T-helper 1 cell treated with Interleukin-12 subunit alpha and Interleukin-12 subunit beta and Interleukin-4 antibody, amounts not matched to agents 30 μg/mL and 1 μg/mL, for 36 hours (primary cell): ENCODE measurements at regions not wholly inside any gene's neighbourhood (a gene's known extent, or its start where the extent isn't known, plus 50 kb on each side); places are given as distances from the start of the nearest gene placed in this dataset.
"Not testable (repeated sequence)": the region's sequence is repeated elsewhere in the genome, so short reads cannot be mapped to it uniquely, and the experiment has no call there.

ENCODE experiments used
- H3K27ac Mint-ChIP-seq: one replicate; pipeline ENCODE4 v1.8.0; 2021; ENCODE audit warnings: mild to moderate bottlenecking, mixed read lengths
- H3K27me3 Mint-ChIP-seq: one replicate; pipeline ENCODE4 v1.8.0; 2021; ENCODE audit warnings: low read depth, mixed read lengths
- H3K36me3 Mint-ChIP-seq: one replicate; pipeline ENCODE4 v1.8.0; 2021; ENCODE audit warnings: low read depth, mixed read lengths
- H3K4me1 Mint-ChIP-seq: one replicate; pipeline ENCODE4 v1.8.0; 2021; ENCODE audit warnings: low read depth, mixed read lengths
- H3K4me3 Mint-ChIP-seq: one replicate; pipeline ENCODE4 v1.8.0; 2021; ENCODE audit warnings: mild to moderate bottlenecking, moderate library complexity, mixed read lengths
- H3K9me3 Mint-ChIP-seq: one replicate; pipeline ENCODE4 v1.8.0; 2021; ENCODE audit warnings: mixed read lengths

DNA sequence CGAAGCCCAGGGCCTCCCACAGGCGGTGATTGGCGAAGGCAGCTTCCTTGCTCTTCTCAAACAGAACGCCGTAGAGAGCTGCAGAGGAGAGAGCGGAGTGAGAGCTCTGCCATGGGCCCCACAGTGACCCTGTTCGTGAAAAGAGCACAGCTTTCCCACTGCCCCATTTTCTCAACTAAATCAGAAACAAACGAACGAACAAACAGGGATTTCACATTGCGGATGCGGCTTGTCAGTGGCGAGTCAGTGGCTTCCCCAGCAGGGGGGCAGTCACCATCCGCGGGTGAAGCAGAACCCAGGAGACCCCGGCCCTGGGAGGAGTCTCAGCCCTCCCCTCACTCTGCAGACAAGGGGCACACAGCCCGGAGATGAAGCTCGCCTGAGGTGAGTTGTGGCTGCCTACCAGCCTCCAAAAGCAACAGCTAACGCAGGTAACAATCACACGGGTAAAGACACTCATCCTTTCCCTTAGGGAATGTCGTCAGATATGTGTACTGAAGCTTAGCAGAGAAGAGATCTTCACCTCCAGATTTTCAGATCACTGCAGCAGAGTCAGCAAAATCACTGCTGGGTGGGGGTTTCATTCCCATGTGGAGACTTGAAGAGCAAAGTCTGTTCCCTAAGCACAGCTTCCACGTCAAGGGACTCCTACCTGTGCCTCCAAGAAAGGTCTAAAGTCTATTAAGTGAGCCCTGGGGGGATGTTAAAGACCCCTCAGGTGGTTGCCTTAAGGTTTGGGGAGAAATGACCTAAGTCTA lies 51.2 kb upstream of the GPR31 start:
- Mint-ChIP-seq H3K4me1 (peaks cover 2% of the 10 kb centered on the region), H3K27me3 (peaks cover 13% of the 10 kb centered on the region), H3K27ac (no peak overlapping the region), H3K9me3 (no peaks in the 10 kb centered on the region), H3K36me3 (no peaks in the 10 kb centered on the region), H3K4me3 (no peak overlapping the region)

DNA sequence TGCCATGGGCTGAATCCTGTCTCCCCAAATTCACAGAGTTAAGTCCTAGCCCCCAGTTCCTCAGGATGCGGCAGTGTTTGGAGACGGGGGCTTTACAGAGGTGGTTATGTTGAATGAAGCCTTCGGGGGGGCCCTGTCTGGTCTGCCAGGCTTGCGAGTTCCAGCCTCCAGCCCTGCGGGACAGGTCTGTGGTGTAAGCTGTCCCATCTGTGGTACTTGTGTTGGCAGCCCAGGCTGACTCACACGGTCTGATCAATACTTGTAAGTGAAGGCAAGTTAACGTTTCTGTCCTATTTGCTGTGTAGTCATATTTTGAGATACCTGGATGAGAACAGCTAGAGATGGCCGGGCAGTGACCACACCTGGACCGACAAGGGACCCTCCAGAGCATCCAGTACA lies 51.8 kb upstream of the GPR31 start:
- Mint-ChIP-seq H3K4me1 (peaks cover 2% of the 10 kb centered on the region), H3K27ac (no peak overlapping the region), H3K4me3 (no peak overlapping the region)

DNA sequence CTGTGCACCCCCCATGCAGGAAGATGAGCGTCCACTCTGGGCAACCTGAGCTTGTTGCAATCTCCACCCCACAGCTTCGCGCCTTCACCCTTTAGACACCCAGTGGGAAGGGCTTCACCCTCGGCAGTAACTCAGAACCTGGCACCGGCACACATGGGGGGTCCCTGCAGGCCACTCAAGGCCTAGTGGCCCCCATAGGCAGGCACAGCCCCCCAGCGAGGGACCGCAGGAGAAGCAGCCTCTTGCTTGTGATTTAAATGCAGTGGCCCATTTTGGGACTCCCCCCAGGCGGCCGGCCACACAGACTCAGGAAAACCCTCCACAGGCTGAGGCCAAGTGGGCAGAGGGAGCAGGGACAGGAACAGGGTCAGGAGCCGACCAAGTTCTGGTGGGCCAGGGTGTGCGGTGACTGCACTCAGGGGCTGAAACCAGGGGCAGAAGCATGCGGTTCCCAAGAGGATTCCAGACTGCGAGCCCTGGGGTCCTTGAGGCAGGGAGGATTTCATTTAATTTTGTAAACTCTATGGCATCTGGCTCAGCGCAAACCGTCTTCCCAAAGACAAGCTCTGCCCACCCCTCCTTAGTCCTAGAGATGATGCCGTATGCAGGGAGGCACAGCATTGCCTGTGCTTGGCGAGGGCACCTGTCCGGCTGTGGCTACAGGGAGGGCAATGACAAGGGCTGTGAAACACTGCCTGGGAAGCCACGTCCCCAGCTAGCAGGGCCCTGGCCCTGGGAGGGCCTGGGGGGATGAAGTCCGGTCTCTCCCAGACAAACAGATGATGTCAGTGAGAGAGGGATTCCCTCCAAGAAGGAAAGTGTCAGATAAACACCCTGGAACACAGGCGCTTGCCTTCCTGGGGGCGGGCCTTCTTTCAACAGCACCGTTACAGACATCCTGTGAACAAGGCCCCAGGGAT lies 52.9 kb upstream of the GPR31 start:
- Mint-ChIP-seq H3K27ac (no peak overlapping the region), H3K27me3 (peaks cover 8% of the 10 kb centered on the region), H3K4me3 (no peak overlapping the region), H3K36me3 (no peaks in the 10 kb centered on the region), H3K9me3 (no peaks in the 10 kb centered on the region), H3K4me1 (peaks cover 2% of the 10 kb centered on the region)

More for the DNA sequence above, 51.8 kb upstream of the GPR31 start:
- H3K9me3 Mint-ChIP-seq, result no peaks in the 10 kb centered on the region
- peaks cover 13% of the 10 kb centered on the region for H3K27me3 Mint-ChIP-seq
- H3K36me3 Mint-ChIP-seq, result no peaks in the 10 kb centered on the region

DNA sequence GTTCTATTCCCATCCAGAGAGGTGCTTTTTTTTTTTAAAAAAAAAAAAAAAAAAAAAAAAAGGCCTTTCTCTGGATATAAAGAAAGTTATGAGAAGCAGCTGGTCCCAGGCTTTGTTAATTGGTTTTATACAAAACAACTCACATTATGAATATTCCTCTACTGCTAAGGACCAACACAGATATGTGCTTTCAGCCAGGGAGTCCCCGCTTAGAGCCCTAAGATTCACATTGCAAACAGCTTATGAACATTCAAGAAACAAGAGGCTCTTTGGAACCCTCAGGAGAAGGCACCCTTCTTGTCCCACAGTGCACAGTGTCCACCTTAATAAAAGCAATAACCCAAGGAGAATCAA lies 53.5 kb upstream of the GPR31 start:
- peaks cover 6% of the 10 kb centered on the region for H3K27me3 Mint-ChIP-seq
- H3K36me3 Mint-ChIP-seq, result no peaks in the 10 kb centered on the region
- peaks cover 2% of the 10 kb centered on the region for H3K4me1 Mint-ChIP-seq
- no peak overlapping the region for H3K27ac Mint-ChIP-seq
- no peaks in the 10 kb centered on the region for H3K9me3 Mint-ChIP-seq
- no peak overlapping the region for H3K4me3 Mint-ChIP-seq

DNA sequence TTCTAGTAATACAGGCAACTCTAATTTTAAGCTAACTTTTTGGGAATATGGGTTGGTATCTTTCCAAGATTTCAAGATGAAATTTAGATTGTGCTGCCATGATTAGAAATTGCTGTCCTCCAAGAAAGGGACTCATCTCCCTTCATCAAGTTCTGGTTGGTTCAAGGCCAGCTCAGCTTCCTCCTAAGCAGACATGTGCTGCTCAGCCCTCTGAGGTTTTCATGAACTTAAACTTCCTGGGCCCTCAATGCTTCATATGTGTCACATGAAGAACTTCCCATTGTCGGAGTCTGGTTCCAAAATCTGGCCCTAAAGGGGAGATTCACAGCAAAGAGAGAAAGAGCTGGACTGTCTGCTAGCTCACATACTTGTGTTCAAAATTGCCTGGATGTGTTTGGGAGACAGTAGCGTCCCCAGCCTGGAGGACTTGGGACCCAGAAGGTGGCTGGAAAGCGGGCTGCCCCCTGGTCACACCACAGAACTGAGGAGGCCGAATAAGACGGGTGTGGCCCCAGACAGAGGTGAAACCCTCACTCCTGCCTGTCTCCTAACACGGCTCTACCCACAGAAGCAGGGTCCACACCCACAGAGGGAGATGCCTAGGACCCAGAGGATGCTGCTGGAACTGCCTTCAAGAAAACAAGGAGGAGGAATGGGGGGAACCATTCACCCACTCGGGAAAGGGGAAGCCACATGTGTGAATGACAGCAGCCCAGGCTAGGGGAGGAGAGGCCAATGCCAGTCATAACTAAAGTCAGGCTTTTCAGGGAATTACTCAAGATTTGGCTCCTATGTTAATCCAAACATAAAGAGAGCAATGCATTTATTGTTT lies 54.3 kb upstream of the GPR31 start:
- no peak overlapping the region for H3K27ac Mint-ChIP-seq
- H3K9me3 Mint-ChIP-seq, result no peaks in the 10 kb centered on the region
- no peaks in the 10 kb centered on the region for H3K27me3 Mint-ChIP-seq
- H3K36me3 Mint-ChIP-seq, result no peaks in the 10 kb centered on the region
- no peak overlapping the region for H3K4me3 Mint-ChIP-seq
- peaks cover 2% of the 10 kb centered on the region for H3K4me1 Mint-ChIP-seq

DNA sequence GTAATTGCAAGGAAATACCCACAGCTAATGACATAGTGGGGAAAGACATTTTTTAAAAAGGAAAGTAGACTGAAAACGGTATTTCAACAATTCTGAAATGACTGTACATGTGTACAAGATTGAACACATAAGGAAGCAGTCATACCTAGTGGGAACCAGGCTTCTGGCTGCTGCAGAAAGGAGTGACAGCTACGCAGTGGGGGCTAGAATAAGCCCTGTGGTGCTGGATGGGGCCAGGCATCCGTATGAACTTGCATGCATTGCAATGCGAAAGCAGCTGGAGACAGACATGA lies 54.9 kb upstream of the GPR31 start:
- Mint-ChIP-seq H3K4me3 (no peak overlapping the region), H3K27me3 (no peaks in the 10 kb centered on the region), H3K9me3 (no peaks in the 10 kb centered on the region), H3K4me1 (peaks cover 2% of the 10 kb centered on the region), H3K36me3 (no peaks in the 10 kb centered on the region), H3K27ac (no peak overlapping the region)

DNA sequence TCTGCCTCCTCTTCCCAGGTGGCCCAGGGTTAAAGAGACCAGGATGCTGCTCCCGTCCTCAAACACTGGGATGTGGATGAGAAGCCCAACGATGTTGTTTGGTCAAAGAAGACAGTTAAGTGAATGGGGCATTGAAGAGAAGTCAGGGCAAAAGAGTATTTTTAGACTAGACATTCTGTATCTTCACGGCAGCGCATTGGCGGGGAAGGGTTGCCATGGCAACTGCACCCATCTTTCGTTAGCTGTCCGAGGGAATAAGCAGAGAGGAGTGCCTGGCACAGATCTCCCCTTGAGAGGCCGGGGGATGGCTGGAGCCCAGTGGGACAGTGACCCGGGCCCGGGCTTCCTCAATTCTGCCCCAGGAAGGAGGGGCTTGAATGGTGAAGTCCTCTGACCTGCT lies 56.4 kb upstream of the GPR31 start:
- no peak overlapping the region for H3K4me3 Mint-ChIP-seq
- no peaks in the 10 kb centered on the region for H3K36me3 Mint-ChIP-seq
- no peaks in the 10 kb centered on the region for H3K9me3 Mint-ChIP-seq
- H3K27ac Mint-ChIP-seq, result no peak overlapping the region
- H3K4me1 Mint-ChIP-seq, result peaks cover 2% of the 10 kb centered on the region
- H3K27me3 Mint-ChIP-seq, result no peaks in the 10 kb centered on the region

DNA sequence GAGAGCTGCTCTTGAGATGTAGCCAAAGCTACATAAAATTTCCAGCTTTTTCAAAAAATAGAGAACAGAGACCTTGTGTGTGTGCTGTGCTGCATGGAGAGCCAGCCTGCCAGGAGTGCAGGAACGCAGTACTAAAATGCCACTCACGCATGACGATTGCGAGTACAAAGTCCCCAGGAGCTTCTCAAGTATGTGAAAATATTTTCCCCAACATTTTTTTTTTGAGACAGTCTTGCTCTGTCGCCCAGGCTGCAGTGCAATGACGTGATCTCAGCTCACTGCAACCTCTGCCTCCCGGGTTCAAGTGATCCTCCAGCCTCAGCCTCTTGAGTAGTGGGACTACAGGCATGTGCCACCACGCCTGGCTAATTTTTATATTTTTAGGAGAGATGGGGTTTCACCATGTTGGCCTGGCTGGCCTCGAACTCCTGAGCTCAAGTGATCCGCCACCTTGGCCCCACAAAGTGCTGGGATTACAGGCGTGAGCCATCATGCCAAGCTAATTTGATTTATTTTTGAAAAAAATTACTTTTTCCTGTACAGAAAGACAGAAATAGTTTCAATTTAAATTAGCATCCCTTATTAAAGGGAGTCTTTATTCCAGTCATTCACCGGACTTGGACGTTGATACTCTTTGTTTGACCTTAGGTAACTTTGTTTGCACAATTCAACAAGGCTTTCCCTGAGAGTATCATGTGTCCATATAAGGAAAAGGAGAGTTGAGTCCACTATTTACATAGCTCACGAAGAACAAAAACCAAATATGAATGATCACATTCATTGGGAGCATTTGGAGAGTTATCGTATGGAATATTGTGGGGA lies 57.9 kb upstream of the GPR31 start:
- not testable (repeated sequence) for H3K36me3 Mint-ChIP-seq, H3K4me1 Mint-ChIP-seq, H3K4me3 Mint-ChIP-seq, H3K9me3 Mint-ChIP-seq, H3K27me3 Mint-ChIP-seq, H3K27ac Mint-ChIP-seq

DNA sequence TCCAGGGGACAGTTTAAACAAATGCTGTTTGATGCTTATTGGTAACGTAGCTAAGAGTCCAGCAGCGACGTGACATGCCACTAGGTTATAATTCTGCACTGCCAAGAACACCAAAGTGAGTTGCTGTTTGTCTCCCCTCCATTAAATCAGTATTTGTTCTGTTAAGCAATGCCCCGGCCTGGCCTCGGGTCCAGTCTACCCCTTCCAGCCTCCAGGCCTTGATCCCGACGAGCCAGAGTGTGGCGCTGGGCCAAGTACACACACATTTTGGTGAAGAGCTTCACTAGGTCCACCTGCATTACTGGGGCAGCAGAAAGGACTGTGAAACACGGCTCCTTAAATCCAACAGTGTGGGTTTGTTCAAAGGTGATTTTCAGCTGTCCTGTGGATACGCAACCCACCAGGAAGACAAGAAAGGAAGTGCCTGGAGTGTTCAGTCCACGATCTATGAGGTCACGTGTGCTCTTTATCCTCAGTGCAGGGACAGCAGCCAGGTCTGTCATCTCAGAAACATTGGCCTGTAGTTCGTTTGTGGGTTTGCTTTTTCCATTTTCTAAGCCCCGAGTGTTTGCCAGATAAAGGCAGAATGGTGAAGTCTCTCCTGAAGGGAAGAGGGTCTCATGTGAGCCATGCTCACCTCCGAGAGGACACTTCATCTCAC lies 58.7 kb upstream of the GPR31 start:
- H3K27me3 Mint-ChIP-seq, H3K4me3 Mint-ChIP-seq, H3K27ac Mint-ChIP-seq, H3K4me1 Mint-ChIP-seq, H3K9me3 Mint-ChIP-seq, H3K36me3 Mint-ChIP-seq: not testable (repeated sequence)

DNA sequence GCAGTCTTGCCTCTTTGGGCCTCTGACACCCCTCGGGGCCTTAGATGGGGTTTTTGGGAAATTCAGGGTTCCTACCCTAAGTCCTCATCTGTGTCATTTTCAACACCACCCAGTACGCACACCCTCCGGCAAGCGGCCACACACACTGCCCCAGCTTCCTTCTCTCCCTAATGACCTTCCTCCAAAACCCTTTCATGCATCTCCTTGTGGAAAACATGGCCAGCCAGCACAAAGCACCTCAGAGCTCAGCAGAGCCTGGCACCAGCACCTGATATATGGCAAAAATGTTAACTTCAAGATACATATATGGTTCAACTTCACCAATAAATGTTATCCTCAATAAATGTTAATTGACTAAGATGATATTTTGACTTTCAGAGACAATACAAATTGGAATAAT lies 59.3 kb upstream of the GPR31 start:
- H3K4me1 Mint-ChIP-seq, H3K4me3 Mint-ChIP-seq, H3K27me3 Mint-ChIP-seq, H3K36me3 Mint-ChIP-seq, H3K9me3 Mint-ChIP-seq, H3K27ac Mint-ChIP-seq: not testable (repeated sequence)

DNA sequence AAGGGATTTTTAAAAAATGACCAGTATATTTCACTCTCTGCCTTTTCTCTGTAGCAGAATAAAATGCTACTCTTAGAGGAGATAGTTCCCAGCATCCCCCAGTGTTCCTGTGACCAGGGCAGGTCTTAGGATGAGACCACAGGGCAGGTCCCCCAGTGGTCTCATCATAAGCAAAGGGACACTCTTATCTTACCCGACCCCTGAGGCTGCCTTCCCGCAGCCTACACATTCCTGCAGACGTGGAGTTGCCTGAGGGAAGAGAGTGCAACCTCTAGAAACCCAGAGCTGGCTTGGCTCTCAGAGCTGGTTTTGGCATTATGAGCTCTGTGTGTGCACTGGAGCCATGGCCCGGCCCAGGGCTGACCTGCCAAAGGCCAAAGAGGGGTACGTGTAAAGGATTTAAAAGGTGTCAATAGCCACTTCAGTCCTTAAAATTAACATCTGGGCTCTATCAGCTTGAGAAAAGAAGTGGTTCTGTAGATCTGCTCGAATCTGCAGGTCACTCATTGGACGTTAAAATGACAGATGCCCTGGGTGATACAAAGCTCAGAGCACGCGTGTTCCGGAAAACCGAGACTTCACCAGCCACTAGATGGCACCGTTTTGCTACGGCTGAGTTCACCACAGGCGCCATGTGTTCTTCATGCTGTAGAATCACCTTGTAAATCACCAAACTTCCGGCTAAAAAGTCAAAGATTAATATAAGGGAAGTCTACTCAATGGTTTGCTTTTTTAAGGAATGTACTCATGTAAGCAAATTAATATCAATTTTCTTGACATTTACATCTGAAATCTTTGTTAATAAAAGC lies 60.4 kb upstream of the GPR31 start:
- H3K4me3 Mint-ChIP-seq, H3K36me3 Mint-ChIP-seq, H3K4me1 Mint-ChIP-seq, H3K9me3 Mint-ChIP-seq, H3K27me3 Mint-ChIP-seq, H3K27ac Mint-ChIP-seq: not testable (repeated sequence)

DNA sequence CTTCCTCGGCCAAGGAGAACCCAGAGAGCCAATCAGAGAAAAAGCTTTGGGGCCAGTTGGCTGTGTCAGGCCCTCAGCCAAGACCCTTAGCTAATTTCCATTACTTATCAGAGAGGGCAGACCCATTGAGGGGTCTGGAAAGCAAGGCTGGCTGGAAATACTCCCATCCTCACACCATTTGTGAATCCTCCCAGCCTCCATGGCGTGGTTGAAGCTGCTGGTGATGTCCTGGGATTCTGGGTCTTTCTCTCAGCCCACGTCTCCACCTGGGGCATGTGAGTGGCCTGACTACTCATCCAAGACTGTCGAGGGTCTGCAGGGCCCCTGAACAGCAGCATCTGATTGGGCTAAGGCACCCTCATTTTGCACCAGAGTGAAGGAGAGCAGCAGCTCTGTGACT lies 61.3 kb upstream of the GPR31 start:
- not testable (repeated sequence) for H3K27ac Mint-ChIP-seq, H3K4me3 Mint-ChIP-seq, H3K9me3 Mint-ChIP-seq, H3K4me1 Mint-ChIP-seq, H3K36me3 Mint-ChIP-seq, H3K27me3 Mint-ChIP-seq

DNA sequence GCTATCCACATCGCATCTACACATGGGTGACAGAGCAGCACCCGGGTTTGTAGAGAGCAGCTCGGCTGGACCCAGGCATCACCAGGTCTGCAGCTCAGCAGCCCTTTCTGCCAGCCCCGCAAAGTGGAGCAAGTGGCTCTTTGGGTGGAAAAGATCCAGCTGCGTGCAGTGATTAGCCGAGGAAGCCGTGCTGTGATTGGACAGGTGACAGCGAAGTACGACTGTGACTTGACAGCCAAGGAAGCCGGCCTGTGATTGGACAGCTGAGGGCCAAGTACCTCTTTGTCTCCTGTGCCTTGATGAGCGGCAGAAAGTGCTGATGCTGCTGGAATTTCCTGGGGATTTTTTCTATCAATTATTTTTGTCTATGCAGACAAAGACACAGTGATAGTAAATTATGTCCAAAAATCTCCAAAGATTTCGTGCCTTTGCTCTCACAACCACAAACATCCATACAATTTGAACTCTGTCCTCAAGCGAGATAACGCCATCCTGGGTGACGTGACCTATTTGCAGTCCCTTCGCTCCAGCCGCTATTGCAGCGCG lies 62.3 kb upstream of the GPR31 start:
- H3K27ac Mint-ChIP-seq, result no peak overlapping the region
- no peak overlapping the region for H3K4me3 Mint-ChIP-seq
- peaks cover under 1% of the 10 kb centered on the region for H3K27me3 Mint-ChIP-seq
- no peaks in the 10 kb centered on the region for H3K9me3 Mint-ChIP-seq
- no peaks in the 10 kb centered on the region for H3K4me1 Mint-ChIP-seq
- H3K36me3 Mint-ChIP-seq, result no peaks in the 10 kb centered on the region
